ENCODE measurements at regions not wholly inside any gene's neighbourhood (a gene's known extent, or its start where the extent isn't known, plus 50 kb on each side); places are given as distances from the start of the nearest gene placed in this dataset.

DNA sequence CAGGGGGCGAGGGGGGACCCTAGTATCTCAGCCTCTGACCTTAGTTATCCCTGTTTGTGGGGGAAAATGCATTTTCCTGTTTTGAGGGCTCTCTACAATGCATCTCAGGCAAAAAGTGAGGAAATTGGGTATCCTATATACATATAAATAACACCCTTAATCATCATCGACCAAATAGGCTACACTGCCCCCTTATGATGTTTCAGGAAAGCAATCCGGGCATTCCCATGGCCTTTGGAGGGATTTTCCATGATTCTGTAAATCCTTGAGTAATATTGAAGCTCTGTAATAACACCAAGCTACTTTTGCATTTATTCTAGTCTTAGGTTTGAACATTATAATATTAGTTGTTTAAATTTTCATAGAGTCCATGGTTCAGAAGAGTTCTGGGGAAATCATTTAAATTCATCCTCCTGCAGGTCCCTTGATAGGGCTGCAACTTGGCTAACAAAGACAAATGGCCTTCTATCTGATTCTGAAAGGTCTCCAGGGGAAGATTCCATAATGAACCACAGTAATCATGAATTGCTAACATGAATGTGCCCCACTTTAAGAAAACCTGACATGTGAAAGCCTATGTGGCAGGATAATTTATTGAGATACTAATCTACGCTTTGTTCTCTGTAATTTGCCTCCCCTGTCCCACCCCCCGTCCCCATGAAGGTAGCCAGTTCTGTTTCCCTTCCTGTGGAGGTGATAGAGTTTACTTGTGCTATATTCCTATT is 91.5 kb upstream of the SCOC start:
- no peak for DNase-seq (ENCODE audit: low read depth in 2 of 3, low spot score in 2 of 3)

DNA sequence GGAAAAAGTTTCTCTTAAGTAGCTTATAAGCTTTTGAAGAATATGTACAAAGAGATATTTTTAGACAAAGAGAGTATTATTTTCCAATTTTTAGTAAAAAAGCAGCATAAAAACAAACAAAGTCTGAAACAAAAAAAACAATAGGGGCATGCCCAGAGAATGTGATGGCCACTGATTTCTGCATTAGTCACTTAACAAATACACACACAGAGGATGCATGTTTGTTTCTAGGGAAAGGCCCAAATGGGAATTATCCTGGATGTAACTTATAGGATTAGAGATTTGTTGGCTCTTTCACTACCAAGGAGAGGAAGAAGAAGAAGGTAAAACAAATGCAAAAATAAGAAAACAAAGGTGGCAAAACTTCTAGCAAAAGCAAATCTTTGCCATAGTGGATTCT is 95.9 kb upstream of the SCOC start:
- no peak for DNase-seq (ENCODE audit: low read depth in 2 of 3, low spot score in 2 of 3)

DNA sequence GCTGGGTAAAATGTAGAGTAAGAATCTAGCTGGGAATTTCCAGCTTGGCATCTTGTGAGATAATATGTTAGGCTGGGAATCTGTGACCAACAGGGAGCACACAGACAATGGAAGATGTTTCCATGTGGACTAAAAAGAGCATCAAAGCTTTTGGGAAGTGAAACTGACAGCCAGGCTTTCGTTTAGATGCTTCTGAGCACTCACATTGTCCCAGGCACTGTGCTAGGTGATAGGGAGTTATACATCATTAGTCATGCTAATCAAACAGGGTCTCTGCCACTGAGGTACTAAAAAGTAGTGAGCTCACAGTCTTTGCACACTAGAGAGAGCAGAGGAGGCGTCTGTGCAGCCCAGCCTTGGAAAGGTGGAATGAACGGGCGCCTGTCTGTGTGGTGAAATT is 101.9 kb upstream of the SCOC start:
- no peak for DNase-seq (ENCODE audit: low read depth in 2 of 3, low spot score in 2 of 3)

DNA sequence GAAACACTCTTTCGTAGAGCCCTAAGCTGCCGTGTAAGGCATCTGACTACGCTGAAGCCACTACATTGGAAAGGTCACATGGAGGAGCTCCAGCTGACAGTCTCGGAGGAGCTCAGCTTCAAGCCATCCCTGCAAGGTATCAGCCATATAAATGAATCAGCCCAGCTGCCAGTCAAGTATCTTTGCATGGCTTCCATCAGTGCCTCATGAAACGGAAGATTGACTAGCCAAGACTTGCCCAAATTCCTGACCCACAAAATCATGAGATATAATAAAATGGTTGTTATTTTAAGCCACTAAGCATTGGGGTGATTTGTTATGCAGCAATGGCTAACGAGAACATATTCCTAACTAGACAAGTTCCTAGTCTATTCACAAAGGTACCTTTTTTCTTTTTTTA is 104.1 kb upstream of the SCOC start:
- DNase-seq (ENCODE audit: low read depth in 2 of 3, low spot score in 2 of 3), result no peak

DNA sequence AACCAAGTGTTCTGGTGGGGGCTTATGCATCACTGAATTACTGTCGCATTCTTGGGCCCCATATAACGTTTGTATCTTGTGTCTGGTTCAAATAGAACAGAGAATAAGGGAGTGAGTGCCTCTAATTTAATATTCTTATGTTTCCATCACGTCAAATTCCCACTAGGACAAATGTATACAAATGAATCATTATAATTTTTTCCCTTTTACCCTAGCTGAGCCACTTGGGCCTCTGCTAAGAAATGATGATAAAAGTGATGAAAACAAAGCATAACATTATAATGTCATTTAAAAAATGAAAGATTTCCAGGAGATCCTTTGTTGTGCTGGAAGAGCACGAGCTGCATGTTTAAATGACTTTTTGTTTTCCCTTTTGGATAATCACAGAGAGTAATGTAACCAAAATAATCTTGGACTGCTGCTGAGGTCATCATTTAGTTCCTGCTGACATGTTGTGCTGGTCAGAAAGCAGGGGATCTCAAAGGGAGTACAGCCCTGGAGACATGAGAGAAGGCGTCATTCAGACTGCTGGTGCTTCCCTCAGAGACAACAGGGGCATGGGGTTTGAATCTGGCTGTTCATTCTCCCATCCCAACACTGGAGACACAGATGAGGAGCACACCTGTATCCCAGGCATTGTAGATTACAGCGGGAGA is 105.1 kb upstream of the SCOC start:
- DNase-seq (ENCODE audit: low read depth in 2 of 3, low spot score in 2 of 3), result no peak

DNA sequence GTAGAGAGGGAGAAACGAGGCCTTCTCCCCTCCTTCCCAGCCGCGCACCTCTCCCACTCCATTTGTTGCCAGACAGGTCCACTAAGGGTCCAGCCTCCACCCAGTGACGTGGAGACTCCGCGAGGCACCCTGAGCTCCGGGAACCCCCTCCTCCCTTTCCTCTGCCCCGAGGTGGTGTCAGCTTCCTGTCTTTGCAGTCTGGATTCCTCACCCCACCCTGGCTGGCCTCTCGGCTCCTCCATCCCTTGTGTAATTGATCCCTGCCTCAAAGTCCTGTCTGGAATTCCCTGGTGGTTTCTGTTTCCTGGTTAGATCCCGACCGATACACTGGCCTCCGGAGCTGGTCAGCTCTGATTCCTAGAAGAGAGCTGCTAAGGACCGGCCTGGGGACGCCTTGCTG is 105.9 kb upstream of the SCOC start:
- DNase-seq (ENCODE audit: low read depth in 2 of 3, low spot score in 2 of 3), result no peak

DNA sequence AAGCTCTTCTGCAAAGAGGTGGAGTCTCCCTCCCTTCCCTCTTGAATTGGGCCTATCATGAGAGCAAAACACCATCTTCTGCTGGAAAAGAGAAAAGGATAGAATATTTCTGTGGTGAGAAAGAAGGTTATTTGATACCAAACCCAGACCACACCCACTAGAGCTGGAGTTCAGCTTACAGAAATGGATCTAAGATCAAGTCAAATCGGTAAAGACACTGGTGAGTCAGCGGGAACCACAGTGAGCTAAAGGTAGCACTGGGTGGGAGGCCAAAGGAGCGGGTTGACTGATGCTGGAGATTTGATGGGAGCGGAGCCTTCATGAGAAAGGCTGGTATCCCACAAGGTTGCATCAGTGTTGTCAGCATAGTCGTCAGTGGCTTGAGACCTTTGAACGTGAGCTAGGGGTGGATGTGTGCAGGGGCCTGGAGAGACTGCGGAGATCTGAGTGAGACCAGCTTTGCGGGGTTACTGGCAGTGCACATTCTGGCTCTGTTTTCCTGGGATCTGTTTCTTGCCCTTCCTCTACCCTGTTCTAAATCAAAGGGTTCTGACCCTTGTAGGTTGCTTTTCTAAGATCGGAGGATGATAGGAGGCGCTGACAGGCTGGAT is 106.4 kb upstream of the SCOC start:
- no peak for DNase-seq (ENCODE audit: low read depth in 2 of 3, low spot score in 2 of 3)

DNA sequence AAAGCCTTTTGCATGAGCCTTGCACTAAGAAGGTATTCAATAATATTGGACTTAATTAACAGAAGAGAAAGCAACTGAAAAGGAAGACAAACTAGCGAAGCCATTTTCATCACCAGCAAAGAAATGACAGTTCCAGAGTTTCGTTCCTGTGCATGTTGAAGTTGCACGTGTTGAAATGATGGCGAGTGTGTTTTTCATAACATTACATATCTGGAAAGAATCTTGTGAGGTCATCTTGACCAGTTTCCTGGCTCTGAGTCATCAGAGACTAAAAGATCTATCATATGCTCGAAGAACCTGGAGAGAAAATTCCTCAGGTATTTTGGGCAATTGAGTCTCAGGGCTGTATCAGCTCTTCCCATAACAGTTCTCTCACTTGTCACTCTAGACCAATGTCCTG is 106.2 kb upstream of the MAML3 start:
- no peak for DNase-seq (ENCODE audit: low read depth in 2 of 3, low spot score in 2 of 3)

DNA sequence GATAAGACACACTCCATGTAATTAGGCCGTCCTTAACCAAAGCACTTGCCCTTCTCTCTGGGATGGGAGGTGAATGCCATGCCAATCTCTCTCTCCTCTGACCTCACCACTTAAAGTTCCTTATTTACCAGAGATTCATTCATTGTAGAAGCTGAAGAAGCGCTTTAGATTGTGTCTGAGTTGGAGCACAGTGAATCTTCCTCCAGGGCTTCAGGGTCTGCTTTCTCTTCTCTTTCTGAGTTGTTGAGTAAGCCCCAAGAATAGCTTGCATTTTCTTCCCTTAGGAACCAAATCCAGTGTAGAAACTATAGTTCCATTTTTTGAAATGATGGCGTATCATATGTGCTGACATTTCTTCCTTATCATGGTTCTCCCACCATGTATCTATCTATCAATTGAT is 104.5 kb upstream of the MAML3 start:
- no peak for DNase-seq (ENCODE audit: low read depth in 2 of 3, low spot score in 2 of 3)

DNA sequence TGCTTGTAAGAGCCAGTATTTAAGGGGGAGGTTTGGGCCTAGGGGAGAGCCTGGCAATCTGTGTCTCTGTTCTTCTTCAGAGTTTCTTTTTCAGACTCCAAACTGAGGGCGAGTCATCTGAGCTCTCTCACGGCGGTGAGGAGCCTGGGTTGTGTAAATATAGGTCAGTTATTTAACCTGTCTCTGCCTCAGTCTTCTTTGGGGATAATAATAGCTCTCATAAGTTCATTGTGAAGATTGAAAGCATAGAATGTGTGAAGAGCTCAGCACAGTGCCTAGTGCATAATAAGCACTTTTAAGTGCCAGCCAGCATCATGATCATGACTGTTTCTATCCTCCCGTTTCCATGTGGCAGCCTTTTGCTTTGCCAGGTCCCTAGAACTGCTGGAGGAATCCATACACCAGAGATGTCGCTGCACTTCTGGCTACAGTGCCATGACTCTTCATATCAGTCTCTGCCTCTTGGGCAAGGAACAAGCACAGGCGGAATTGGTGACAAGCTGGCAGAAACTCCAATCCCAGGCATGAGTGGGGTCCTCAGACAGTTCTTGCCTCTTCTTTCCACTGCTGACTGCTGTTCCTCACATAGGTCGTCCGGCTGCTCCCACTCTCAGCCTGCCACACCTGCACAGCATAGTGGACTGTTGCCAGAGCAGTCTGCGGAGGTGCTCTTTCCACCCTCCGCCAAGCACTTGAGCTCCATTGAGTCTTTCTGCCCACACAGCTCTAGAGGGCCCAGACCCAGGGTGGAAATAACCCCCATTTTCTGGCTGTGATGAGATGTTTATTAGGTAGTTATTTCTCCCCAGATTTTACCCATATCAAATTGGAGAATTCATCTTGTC is 103.7 kb upstream of the MAML3 start:
- no peak for DNase-seq (ENCODE audit: low read depth in 2 of 3, low spot score in 2 of 3)

DNA sequence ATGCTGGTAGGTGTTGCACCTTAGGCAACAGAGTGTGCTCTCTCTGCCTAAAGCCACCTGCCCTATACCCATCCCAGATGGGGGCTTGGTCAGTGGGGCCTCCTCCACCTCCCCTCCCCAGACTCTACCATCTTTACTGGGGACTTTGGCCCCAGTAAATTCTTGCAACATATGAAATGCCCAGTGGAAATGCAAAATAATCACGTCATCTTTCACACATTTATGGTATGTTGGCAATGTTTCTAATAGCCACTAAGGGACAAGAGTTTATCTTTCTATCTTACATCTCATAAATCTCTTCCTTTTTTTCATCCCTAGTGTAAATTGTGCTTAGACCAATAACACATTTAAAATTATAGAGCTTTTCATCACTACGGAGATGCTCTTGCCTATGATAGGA is 103.0 kb upstream of the MAML3 start:
- DNase-seq (ENCODE audit: low read depth in 2 of 3, low spot score in 2 of 3), result no peak

DNA sequence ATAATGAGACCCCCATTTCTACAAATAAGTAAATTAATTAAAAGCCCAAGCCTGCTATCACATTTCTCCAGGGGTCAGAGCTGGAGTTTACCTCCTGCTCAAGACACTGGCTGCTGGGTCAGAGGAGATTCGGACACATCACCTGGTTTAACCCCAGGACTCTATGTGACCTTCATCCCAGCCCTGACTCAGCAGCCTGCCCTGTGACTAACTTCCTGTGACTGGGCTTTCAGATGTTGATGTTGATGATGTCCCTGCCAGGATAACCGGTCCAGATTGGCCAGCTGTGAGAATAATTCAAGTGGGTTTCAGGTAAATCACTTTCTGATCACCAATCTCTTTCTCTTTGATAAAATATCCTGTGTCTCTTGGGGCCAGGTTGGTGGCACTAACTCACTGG is 102.4 kb upstream of the MAML3 start:
- no peak for DNase-seq (ENCODE audit: low read depth in 2 of 3, low spot score in 2 of 3)

DNA sequence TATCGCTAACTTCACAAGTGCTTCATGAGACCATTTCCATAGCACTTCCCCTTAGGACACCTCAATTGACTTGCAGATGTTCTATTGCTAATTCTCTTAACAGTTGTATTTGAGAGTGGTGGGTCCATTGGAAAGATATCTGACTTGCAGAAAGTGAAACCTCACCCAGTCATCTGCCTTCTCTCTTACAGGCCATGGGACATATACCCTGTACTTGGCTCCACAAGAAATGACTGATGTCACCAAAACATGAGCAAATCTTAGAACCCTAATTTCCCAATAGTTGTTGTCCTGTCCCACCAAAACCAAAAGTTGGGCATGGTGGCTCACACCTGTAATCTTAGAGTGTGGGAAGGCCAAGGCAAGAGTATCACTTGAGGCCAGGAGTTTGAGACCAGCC is 101.9 kb upstream of the MAML3 start:
- DNase-seq (ENCODE audit: low read depth in 2 of 3, low spot score in 2 of 3), result no peak

DNA sequence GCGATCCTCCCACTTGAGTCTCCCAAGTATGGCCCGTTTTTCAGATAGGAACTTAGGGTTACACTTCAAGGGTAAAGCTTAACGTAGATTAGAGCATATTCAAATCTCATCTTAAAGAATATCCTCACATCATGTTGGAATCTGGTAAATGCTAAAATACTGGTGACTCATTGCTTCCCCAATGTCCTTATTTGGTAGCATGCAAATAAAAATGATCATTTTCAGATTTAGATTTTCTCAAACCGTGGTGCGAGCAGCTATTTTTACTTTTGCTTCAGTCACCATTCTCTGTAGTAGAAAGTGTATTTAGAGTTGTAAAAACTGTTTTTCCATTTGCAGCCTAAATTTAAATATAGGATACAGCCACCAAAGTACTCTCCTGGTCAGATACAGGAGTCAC is 101.5 kb upstream of the MAML3 start:
- no peak for DNase-seq (ENCODE audit: low read depth in 2 of 3, low spot score in 2 of 3)

DNA sequence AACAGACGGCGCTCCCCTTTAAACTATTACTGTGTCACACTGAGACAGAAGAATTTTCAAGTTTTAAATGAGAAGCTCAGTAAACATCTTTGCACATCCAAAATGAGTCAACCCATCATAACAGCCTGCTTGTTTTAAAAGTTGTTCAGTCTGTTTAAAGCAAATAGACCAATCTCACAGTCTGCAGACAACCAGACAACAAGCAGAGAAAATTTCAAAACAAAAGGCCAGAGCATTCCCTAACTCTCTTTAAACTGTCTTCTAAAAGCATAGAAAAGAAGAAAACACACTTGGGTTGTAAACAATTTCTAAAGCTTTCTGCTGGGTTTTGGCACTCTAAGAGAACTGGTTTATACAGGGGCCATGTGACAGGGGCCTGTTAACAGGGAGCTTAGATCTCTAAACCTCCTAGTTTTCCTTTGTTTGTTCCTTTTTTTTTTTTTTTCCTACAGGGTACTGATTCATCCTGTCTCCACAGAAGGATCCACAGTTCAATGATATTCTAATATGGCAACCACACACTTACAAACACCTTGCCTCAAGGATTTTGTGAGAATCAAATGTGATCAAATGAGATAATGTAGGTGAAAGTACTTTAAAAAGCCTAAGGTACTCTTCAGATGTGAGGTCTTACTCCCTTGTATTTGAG is 100.8 kb upstream of the MAML3 start:
- no peak for DNase-seq (ENCODE audit: low read depth in 2 of 3, low spot score in 2 of 3)

DNA sequence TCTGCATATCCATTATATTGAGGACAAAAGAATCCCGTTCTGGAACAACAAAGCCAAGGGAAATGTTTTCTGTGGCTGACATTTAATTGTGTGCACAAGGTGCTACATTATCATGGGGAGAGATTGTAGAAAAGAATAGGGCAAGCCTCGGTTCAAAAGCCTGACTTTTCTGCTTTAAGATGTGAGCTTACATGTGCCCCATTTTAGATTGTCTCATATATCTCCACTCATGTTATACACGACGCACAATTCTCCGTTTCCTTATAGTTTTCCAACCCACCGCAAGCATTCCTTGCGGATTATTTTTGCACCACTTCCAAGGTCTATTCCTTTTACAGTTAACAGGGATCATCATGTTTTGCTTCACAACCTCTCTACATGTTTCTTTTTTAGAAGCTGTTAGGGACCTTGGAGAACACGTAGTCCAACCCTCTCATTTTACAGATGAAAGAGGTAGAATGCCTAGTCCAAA is 99.6 kb upstream of the MAML3 start:
- DNase-seq (ENCODE audit: low read depth in 2 of 3, low spot score in 2 of 3), result no peak

DNA sequence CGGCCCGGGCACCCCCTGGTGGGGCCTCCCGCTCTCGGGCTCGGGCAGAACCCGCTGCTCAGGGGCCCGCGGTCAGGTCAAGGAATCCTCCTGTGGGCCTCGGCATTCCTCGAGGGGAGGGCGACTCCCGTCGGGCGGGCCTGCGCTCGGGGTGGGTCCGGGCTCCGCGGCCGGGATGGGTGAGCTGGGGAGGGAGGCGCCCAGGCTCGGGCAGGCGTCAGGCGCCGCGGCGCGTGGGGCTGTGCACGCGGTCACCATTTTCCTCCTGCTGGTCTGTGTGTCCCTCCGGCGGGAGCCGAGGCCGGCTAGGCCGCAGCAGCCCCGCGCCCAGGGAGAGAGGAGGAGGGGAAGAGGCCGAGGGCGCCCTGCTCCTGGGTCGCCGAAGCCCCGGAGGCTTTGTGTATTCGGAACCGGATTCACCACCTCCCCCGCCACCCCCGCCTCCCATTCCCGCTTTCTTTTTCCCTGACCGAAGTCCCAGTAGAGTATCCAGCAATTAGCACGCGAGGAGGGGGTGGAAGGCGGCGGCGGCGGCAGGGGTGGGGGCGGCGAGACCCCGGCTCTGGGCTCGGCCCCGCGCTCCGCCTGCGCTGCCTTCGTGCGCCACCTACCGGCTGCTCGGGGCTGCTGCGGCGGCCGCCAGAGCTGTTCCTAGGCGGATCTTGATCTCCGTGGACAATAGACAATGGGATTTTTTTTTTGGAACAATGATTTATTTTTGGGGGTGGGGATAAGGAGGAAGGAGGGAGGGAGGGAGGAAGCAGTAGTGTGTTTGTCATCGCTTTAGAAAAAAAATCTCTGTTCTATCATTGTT is 99.0 kb upstream of the MAML3 start:
- peak in 2 of 3 experiments; percentile 22 to 43 for DNase-seq (ENCODE audit: low read depth in 2 of 3, low spot score in 2 of 3)

DNA sequence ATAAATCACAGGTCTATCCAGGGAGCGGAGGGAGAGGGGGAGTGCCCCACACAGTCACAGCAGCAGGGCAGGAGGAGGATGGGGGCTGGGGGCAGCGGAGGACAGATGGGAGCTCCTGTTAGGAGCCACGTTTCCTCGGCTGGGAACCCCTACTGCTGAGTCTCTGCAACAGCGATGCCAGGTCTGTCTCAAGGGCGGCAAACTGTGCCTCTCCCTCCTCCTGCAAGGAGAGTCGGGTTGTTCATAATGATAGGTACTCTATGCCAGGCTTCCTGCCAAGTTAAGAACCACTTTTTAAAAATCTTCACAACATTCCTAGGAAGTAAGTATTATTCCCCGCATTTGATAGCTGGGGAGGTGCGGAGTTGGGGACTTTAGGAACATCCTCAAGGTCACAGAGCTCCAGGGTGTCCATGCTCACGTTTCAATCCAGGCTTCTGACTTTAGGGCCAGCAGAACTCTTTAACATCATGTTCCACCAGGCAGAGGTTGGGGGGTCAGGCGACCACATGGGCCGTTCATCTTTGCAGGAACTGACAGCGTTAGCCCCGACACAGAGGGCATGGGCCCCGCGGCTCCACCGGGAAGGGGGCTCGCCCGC is 98.3 kb upstream of the MAML3 start:
- DNase-seq (ENCODE audit: low read depth in 2 of 3, low spot score in 2 of 3), result no peak

DNA sequence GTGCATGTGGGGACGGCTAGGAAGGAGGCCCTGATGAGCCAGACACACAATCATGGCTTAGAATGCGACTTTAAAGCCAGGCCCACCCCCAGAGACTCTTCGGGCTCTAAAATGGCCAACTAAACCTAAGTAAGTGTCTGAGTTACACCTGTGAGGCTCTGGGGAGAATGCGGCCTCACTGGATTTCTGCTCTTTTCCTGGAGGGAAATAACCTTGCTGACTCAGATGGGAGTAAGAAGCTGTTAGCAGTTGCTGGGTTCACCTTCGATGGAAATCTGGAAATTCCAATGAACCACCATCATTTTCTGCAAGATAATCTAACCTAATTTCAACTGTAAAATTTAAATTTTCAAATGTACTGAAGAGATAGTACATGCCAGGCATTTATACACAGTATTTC is 97.6 kb upstream of the MAML3 start:
- DNase-seq (ENCODE audit: low read depth in 2 of 3, low spot score in 2 of 3), result no peak

DNA sequence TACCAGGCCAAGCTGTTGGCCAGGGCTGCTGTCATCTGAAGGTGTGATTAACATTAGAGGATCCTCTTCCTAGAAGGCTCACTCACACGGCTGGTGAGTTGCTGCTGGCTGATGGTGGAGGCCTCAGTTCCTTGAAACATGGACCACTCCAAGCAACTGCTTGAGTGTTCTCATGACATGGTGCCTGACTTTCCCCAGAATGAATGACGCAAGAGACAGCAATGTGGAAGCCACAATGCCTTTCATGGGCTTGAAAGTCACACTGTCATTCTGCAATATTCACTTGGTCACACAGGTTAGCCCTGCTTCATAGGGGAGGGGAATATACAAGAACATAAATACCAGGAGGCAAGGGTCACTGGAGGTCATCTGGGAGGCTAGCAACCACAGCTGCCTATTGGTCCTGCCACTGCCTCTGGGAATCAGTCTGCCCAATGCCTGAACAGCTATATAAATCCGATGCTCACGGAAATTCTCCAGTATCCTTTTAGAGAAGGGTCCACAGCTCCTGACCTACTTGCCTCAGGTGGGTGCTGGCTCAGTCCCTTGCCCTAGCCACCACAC is 97.1 kb upstream of the MAML3 start:
- DNase-seq (ENCODE audit: low read depth in 2 of 3, low spot score in 2 of 3), result no peak
